ENCODE measurements at regions not wholly inside any gene's neighbourhood (a gene's known extent, or its start where the extent isn't known, plus 50 kb on each side); places are given as distances from the start of the nearest gene placed in this dataset.
"Not testable (repeated sequence)": the region's sequence is repeated elsewhere in the genome, so short reads cannot be mapped to it uniquely, and the experiment has no call there.

GRCh38 chr16:47976636-47977210, 179.1 kb downstream of the ABCC12 start:
- in situ Hi-C loops (cut with HindIII; ENCODE audit: low pct_ligation_motif_present, low sequenced_read_pairs) = no loop called here
- no peak overlapping the region for H3K27ac ChIP-seq
- H3K27me3 ChIP-seq (replicated peaks) = no peaks in the 10 kb centered on the region
- no peaks in the 10 kb centered on the region for H3K36me3 ChIP-seq (replicated peaks)
- H3K4me3 ChIP-seq (ENCODE audit: low read depth, low read length) = no peak overlapping the region
- no peak for TF ChIP-seq CTCF (IDR thresholded peaks at IDR 0.05; ENCODE audit: low read depth, low read length, missing control alignments)
- DNase-seq = no peak

GRCh38 chr16:47974971-47975370, 180.8 kb downstream of the ABCC12 start:
- in situ Hi-C loops (cut with HindIII; ENCODE audit: low pct_ligation_motif_present, low sequenced_read_pairs); H3K36me3 ChIP-seq (replicated peaks); H3K4me3 ChIP-seq (ENCODE audit: low read depth, low read length); DNase-seq; H3K27ac ChIP-seq; H3K27me3 ChIP-seq (replicated peaks): not testable (repeated sequence)

- Histone ChIP-seq H3K4me3 (ENCODE audit: low read depth, low read length) (no peak overlapping the region), H3K27ac (no peak overlapping the region), H3K27me3 (replicated peaks) (no peaks in the 10 kb centered on the region), H3K36me3 (replicated peaks) (no peaks in the 10 kb centered on the region)
- no peak for DNase-seq
- in situ Hi-C loops (cut with HindIII; ENCODE audit: low pct_ligation_motif_present, low sequenced_read_pairs) = no loop called here
- TF ChIP-seq CTCF (IDR thresholded peaks at IDR 0.05; ENCODE audit: low read depth, low read length, missing control alignments) = no peak
Measured at GRCh38 chr16:47973552-47973951, 182.2 kb downstream of the ABCC12 start.

GRCh38 chr16:47972246-47972985, 183.4 kb downstream of the ABCC12 start:
- no peak overlapping the region for H3K4me3 ChIP-seq (ENCODE audit: low read depth, low read length)
- DNase-seq = no peak
- TF ChIP-seq CTCF (IDR thresholded peaks at IDR 0.05; ENCODE audit: low read depth, low read length, missing control alignments) = no peak
- no peak overlapping the region for H3K27ac ChIP-seq
- no peaks in the 10 kb centered on the region for H3K27me3 ChIP-seq (replicated peaks)
- in situ Hi-C loops (cut with HindIII; ENCODE audit: low pct_ligation_motif_present, low sequenced_read_pairs) = no loop called here
- no peaks in the 10 kb centered on the region for H3K36me3 ChIP-seq (replicated peaks)

GRCh38 chr16:47971225-47971624, 184.6 kb downstream of the ABCC12 start:
- no peaks in the 10 kb centered on the region for H3K27me3 ChIP-seq (replicated peaks)
- H3K4me3 ChIP-seq (ENCODE audit: low read depth, low read length) = no peak overlapping the region
- H3K27ac ChIP-seq = no peak overlapping the region
- in situ Hi-C loops (cut with HindIII; ENCODE audit: low pct_ligation_motif_present, low sequenced_read_pairs) = no loop called here
- no peaks in the 10 kb centered on the region for H3K36me3 ChIP-seq (replicated peaks)
- no peak for DNase-seq
- no peak for TF ChIP-seq CTCF (IDR thresholded peaks at IDR 0.05; ENCODE audit: low read depth, low read length, missing control alignments)

- peak; percentile 27 for DNase-seq
- H3K4me3 ChIP-seq (ENCODE audit: low read depth, low read length) = no peak overlapping the region
- no peaks in the 10 kb centered on the region for H3K36me3 ChIP-seq (replicated peaks)
- in situ Hi-C loops (cut with HindIII; ENCODE audit: low pct_ligation_motif_present, low sequenced_read_pairs) = no loop called here
- no peak for TF ChIP-seq CTCF (IDR thresholded peaks at IDR 0.05; ENCODE audit: low read depth, low read length, missing control alignments)
- no peak overlapping the region for H3K27ac ChIP-seq
- no peaks in the 10 kb centered on the region for H3K27me3 ChIP-seq (replicated peaks)
Measured at GRCh38 chr16:47970291-47970931, 185.4 kb downstream of the ABCC12 start.
